T-helper 1 cell treated with Interleukin-12 subunit alpha and Interleukin-12 subunit beta and Interleukin-4 antibody, amounts not matched to agents 30 μg/mL and 1 μg/mL, for 36 hours (primary cell): ENCODE measurements at regions not wholly inside any gene's neighbourhood (a gene's known extent, or its start where the extent isn't known, plus 50 kb on each side); places are given as distances from the start of the nearest gene placed in this dataset.
"Not testable (repeated sequence)": the region's sequence is repeated elsewhere in the genome, so short reads cannot be mapped to it uniquely, and the experiment has no call there.

Source experiments
- H3K27ac Mint-ChIP-seq: one replicate; pipeline ENCODE4 v1.8.0; 2021; ENCODE audit warnings: mild to moderate bottlenecking, mixed read lengths
- H3K27me3 Mint-ChIP-seq: one replicate; pipeline ENCODE4 v1.8.0; 2021; ENCODE audit warnings: low read depth, mixed read lengths
- H3K36me3 Mint-ChIP-seq: one replicate; pipeline ENCODE4 v1.8.0; 2021; ENCODE audit warnings: low read depth, mixed read lengths
- H3K4me1 Mint-ChIP-seq: one replicate; pipeline ENCODE4 v1.8.0; 2021; ENCODE audit warnings: low read depth, mixed read lengths
- H3K4me3 Mint-ChIP-seq: one replicate; pipeline ENCODE4 v1.8.0; 2021; ENCODE audit warnings: mild to moderate bottlenecking, moderate library complexity, mixed read lengths
- H3K9me3 Mint-ChIP-seq: one replicate; pipeline ENCODE4 v1.8.0; 2021; ENCODE audit warnings: mixed read lengths

DNA sequence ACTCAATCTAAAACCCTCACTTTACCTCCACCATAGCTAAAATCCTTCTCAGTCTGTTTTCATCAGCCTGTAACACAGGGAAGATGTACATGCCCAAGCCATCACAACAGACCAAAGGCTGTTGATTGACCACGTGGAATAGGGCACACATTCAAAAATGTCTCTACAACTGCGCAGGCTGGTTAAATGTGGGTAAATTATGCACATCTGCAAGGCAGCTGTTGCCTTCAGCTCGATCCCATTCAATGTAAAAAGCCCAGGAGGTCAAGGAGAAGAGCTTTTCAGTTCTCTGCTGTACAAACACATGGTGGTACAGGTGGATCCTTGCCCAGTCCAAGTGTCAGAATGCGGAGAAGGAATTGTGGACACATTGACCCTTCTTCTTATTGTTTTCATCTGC is 354.0 kb downstream of the FLRT2 start:
- H3K27me3 Mint-ChIP-seq, result no peaks in the 10 kb centered on the region
- H3K27ac Mint-ChIP-seq, result no peak overlapping the region
- H3K9me3 Mint-ChIP-seq, result no peaks in the 10 kb centered on the region

DNA sequence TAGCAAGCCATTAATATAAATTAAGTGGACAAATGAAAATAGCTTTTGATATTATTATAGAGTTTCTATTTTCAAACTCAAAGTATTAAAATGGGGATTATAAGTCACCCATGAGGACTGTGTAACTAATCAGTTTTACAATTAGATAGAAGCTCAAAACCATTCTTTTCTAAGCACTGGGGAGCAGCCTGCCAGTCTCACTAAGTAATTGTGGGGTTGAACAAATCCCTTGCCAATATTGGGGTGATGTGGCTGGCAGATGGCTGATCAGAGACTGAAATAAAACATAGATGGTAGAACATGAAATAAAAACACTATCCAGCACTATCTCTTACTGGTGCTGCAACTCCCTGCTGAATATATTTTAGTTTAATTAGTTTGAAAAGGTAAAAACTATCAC is 353.2 kb downstream of the FLRT2 start:
- Mint-ChIP-seq H3K4me3 (no peak overlapping the region), H3K4me1 (no peaks in the 10 kb centered on the region), H3K27me3 (no peaks in the 10 kb centered on the region), H3K9me3 (no peaks in the 10 kb centered on the region), H3K27ac (no peak overlapping the region), H3K36me3 (no peaks in the 10 kb centered on the region)

More for the DNA sequence above, 354.0 kb downstream of the FLRT2 start:
- no peaks in the 10 kb centered on the region for H3K4me1 Mint-ChIP-seq
- H3K4me3 Mint-ChIP-seq, result no peak overlapping the region
- H3K36me3 Mint-ChIP-seq, result no peaks in the 10 kb centered on the region

DNA sequence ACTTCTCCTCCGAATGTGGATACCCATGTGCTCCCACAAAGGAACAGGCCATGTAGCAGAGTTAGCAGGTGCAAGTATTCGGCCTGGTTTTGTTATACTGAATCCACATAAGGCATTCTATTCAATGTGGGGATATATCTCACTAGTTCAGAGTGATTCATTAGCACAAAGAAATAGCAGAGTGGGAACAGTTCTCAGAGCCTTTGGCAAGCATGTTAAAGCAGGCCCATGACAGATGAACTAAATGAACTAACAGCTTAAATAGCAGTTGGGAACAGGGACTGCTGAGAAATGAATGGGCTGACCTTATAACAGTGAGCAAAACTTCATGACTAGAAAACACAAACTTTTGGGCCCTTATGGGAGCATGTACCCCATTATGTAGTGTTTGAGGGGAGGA is 352.0 kb downstream of the FLRT2 start:
- Mint-ChIP-seq H3K9me3 (no peaks in the 10 kb centered on the region), H3K4me3 (no peak overlapping the region), H3K36me3 (no peaks in the 10 kb centered on the region), H3K27me3 (no peaks in the 10 kb centered on the region), H3K27ac (no peak overlapping the region), H3K4me1 (no peaks in the 10 kb centered on the region)

DNA sequence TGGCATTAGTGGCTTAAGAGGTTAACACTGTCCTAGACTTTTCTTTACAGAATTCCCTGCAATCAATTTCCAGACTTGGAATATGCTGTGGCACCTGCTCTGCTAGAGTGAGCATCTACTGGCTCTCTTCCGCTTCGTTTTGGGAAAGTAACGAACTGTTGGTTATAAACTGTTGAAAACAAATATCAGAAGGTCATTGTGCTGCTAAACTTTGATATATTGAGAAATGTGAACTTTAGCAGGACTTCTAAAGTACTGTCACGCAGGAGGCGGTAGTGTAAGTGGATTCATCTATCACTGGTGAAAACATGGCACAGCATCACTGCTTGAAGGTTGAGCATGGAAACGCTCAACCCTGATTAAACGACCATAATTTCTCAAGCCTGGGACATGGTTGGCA is 348.9 kb downstream of the FLRT2 start:
- no peaks in the 10 kb centered on the region for H3K36me3 Mint-ChIP-seq
- H3K4me1 Mint-ChIP-seq, result no peaks in the 10 kb centered on the region
- H3K27me3 Mint-ChIP-seq, result no peaks in the 10 kb centered on the region
- no peaks in the 10 kb centered on the region for H3K9me3 Mint-ChIP-seq
- no peak overlapping the region for H3K4me3 Mint-ChIP-seq
- H3K27ac Mint-ChIP-seq, result no peak overlapping the region

DNA sequence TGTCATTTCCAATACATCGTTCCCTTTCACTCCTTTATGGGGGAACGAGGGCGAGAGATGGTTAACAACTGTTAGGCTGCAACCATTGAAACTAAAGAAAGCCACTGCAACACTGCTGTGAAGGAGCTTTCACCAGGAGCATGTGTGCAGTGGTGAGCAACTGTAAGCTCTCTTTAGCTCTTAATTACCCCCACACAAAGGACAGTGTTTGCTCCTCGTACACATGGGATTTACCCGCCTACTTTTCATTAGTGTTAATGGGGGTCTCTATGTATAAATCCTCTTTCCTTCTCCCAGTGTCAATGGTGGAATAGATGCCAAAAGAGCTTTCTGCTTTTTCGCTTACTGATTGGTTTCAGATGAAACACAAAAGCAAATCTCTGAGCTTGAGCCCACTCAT is 343.1 kb downstream of the FLRT2 start:
- H3K27ac Mint-ChIP-seq, result no peak overlapping the region
- no peaks in the 10 kb centered on the region for H3K27me3 Mint-ChIP-seq
- H3K4me3 Mint-ChIP-seq, result no peak overlapping the region
- H3K9me3 Mint-ChIP-seq, result no peaks in the 10 kb centered on the region
- no peaks in the 10 kb centered on the region for H3K36me3 Mint-ChIP-seq
- no peaks in the 10 kb centered on the region for H3K4me1 Mint-ChIP-seq

DNA sequence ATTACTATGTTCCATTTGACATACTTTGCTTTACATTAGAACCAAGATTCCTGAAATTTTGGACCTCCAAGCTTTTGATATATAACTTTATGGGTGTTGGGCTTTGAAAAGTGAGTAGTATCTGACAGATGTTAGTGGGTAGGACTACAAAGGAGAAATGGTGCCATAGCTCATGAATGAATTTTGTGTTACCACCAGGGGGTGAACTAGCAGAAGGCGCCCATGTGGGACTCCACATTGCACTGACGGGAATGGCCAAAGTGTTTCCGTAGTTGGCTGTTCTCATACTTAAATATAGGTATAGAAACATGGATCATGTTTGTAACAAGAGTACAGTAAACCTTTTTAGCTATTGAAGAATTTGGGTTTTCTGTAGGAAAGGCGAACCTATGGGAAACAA is 337.5 kb downstream of the FLRT2 start:
- Mint-ChIP-seq H3K36me3 (no peaks in the 10 kb centered on the region), H3K9me3 (no peaks in the 10 kb centered on the region), H3K4me3 (no peak overlapping the region), H3K4me1 (no peaks in the 10 kb centered on the region), H3K27ac (no peak overlapping the region), H3K27me3 (no peaks in the 10 kb centered on the region)

DNA sequence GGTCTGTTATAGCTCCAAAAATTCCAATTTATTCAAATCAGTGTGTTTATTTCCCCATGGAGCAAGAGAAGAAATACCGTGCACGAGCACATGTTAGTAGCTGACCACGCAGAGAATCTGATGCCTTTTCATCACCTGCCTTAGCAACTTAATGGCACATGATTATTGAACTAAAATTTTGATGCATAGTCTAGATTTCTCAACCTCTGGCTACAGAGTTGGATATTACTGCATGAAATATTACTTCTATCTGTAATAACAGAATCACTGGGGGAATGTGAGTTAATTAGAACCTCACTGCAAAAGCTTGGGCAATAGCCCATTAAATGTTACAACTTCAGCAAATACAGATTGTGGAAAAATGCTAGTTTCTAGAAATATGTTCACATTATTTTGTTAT is 335.8 kb downstream of the FLRT2 start:
- Mint-ChIP-seq H3K4me3 (no peak overlapping the region), H3K27me3 (no peaks in the 10 kb centered on the region), H3K9me3 (no peaks in the 10 kb centered on the region), H3K27ac (no peak overlapping the region), H3K4me1 (no peaks in the 10 kb centered on the region), H3K36me3 (no peaks in the 10 kb centered on the region)

DNA sequence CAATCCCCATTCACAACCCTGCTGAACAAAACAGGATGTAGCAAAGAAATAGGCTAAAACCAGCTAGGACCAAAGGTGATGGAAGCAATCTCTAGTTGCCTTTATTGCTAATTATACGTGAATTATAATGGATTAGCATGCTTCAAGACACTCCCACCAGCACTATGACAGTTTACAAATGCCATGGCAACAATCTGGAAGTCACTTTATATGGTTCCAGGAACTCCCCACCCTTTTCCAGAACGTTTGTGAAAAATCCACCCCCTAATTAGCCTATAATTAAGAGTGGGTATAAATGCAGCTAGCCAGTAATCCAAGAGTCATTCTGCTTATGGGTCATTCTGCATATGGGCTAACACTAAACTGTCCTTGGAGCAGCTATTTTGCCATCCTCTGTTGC is 328.7 kb downstream of the FLRT2 start:
- Mint-ChIP-seq H3K27me3 (no peaks in the 10 kb centered on the region), H3K4me3 (no peak overlapping the region), H3K36me3 (no peaks in the 10 kb centered on the region), H3K27ac (no peak overlapping the region), H3K4me1 (no peaks in the 10 kb centered on the region), H3K9me3 (no peaks in the 10 kb centered on the region)

DNA sequence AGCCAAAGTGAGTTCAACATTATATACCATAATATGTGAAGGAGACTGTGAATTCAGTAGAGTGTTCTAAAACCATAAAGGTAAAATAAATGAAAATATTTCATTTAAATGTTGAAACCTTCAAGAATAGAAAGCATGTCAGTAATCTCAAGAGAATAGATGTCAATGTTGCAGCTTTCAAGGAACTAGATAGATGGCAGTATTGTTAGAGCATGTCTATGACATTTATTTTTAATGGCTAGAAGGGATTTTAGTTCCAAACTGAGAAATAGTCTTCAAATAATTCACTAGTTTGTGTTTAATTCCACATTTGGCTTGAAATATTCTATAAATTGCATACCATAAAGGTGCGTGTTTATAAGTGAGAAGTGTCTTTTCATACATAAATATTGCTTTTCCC is 326.5 kb downstream of the FLRT2 start:
- Mint-ChIP-seq H3K9me3 (no peaks in the 10 kb centered on the region), H3K4me3 (no peak overlapping the region), H3K36me3 (no peaks in the 10 kb centered on the region), H3K27me3 (no peaks in the 10 kb centered on the region), H3K4me1 (no peaks in the 10 kb centered on the region), H3K27ac (no peak overlapping the region)

DNA sequence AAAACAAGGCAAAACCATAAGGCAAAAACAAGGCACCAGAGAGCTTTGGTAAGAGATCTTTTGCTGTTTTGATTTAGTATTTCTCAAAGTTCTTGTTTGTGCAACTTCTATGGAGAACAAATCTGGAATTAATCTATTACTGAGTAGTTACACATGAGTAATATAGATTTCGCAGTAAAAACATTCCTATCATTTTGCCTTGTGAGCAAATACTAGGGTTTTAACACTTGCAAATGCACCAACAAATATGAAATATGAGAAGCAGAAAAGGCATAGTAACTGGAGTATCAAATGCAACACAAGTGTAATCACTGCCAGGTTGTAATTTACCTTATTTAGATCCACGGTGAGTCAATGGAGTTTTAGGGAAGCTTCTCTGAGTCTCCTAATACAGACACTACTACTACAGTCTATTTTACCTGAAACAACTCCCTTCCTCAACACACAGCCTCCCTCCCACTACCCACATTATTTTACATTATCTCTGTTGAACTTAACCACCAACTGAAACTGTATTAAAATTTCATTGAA is 324.1 kb downstream of the FLRT2 start:
- Mint-ChIP-seq H3K9me3 (no peaks in the 10 kb centered on the region), H3K4me3 (no peak overlapping the region), H3K36me3 (no peaks in the 10 kb centered on the region), H3K4me1 (no peaks in the 10 kb centered on the region), H3K27me3 (no peaks in the 10 kb centered on the region), H3K27ac (no peak overlapping the region)

DNA sequence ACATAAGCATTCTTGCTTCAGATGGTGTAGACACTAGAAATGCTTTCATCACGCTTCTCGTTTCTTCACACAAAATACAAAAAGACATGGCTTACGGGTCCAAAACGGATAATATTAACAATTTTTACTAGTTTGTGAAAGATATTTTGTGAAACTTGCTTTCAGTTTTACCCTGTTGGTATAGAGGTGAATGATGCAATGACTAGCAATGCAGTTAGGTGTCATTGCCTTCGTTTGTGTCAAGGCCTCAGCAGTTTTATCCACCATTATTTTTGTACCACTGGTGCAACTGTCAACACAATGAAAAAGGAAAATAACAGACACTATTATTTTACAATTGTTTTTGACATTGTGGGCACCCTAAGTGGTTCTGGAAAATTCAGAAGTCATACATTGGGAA is 323.0 kb downstream of the FLRT2 start:
- Mint-ChIP-seq H3K9me3 (no peaks in the 10 kb centered on the region), H3K27ac (no peak overlapping the region), H3K4me1 (no peaks in the 10 kb centered on the region), H3K36me3 (no peaks in the 10 kb centered on the region), H3K4me3 (no peak overlapping the region), H3K27me3 (no peaks in the 10 kb centered on the region)

DNA sequence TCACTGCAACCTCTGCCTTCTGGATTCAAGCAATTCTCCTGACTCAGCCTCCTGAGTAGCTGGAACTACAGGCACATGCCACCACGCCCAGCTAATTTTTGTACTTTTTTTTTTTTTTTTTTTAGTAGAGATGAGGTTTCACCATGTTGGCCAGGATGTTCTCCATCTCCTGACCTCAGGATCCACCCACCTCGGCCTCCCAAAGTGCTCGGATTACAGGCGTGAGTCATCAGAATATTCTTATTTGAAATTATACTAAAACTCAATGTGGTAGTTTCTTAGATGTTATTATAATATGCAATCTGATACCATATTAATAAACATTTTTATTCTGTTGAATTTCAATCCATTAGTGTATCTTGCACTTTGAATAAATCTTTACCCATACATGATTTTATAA is 322.2 kb downstream of the FLRT2 start:
- H3K4me1 Mint-ChIP-seq, H3K9me3 Mint-ChIP-seq, H3K36me3 Mint-ChIP-seq, H3K27ac Mint-ChIP-seq, H3K27me3 Mint-ChIP-seq, H3K4me3 Mint-ChIP-seq: not testable (repeated sequence)

DNA sequence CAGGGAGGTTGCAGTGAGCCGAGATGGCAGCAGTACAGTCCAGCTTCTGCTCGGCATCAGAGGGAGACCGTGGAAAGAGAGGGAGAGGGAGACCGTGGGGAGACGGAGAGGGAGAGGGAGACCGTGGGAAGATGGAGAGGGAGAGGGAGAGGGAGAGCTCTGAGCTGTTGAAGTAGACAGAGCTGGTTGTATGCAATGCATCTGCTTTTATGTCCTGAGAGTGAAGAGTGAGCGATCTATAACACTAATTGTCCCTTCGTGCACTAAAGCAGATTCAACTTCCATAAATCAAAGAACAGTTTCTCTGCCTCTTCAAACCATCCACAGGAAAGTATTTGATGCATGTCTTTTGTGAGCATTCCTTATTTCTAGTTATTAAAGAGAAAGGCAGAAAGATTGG is 300.6 kb downstream of the FLRT2 start:
- not testable (repeated sequence) for H3K4me1 Mint-ChIP-seq, H3K27ac Mint-ChIP-seq, H3K36me3 Mint-ChIP-seq, H3K4me3 Mint-ChIP-seq, H3K27me3 Mint-ChIP-seq
- peaks cover 12% of the 10 kb centered on the region for H3K9me3 Mint-ChIP-seq

DNA sequence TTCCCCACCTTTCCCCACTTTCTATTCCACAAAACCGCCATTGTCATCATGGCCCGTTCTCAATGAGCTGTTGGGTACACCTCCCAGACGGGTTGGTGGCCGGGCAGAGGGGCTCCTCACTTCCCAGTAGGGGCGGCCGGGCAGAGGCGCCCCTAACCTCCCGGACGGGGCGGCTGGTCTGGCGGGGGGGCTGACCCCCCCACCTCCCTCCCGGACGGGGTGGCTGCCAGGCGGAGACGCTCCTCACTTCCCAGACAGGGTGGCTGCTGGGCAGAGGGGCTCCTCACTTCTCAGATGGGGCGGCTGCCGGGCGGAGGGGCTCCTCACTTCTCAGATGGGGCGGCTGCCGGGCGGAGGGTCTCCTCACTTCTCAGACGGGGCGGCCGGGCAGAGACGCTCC is 299.7 kb downstream of the FLRT2 start:
- H3K4me1 Mint-ChIP-seq, H3K4me3 Mint-ChIP-seq, H3K27me3 Mint-ChIP-seq, H3K27ac Mint-ChIP-seq, H3K36me3 Mint-ChIP-seq: not testable (repeated sequence)
- peaks cover 12% of the 10 kb centered on the region for H3K9me3 Mint-ChIP-seq

DNA sequence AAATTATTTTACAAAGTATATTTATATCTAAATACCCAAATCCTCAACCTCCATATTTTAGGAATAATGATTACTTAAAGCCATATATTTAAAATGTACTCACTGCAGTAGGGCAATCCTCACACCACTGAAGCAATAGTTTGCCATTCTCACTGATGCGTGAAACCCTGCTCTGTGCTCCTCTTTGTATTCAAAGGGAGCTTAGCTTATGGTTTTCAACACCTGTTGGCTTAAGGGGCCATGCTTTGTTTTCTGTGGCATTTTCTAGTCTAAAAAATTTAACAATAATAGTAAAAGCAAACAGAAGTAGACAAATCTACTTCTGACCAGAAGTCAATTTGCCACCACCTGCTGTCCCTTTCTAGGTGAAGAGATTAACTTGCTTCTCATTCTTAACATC is 294.6 kb downstream of the FLRT2 start:
- no peak overlapping the region for H3K4me3 Mint-ChIP-seq
- no peaks in the 10 kb centered on the region for H3K27me3 Mint-ChIP-seq
- no peaks in the 10 kb centered on the region for H3K4me1 Mint-ChIP-seq
- no peaks in the 10 kb centered on the region for H3K36me3 Mint-ChIP-seq
- no peak overlapping the region for H3K27ac Mint-ChIP-seq
- no peaks in the 10 kb centered on the region for H3K9me3 Mint-ChIP-seq

DNA sequence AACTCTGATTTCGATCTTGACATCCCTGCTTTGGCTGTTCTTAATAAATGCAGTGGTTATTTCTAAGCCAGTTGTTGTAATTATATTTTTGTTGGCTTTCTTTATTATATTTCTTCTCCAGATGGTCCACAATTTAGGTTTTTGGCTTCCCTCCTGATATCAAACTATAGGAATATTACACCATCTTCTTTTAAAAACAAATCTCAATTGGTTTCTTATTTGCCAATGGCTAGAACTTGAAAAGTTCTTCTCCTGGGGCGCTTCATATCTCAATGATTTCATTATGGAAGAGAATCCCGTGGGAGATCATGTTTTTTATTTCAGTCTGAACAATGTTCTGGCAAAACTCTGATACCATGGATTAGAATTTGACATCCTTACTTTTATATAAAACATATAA is 292.3 kb downstream of the FLRT2 start:
- no peak overlapping the region for H3K27ac Mint-ChIP-seq
- no peaks in the 10 kb centered on the region for H3K9me3 Mint-ChIP-seq
- no peak overlapping the region for H3K4me3 Mint-ChIP-seq
- H3K4me1 Mint-ChIP-seq, result no peaks in the 10 kb centered on the region
- no peaks in the 10 kb centered on the region for H3K36me3 Mint-ChIP-seq
- no peaks in the 10 kb centered on the region for H3K27me3 Mint-ChIP-seq
